ENCODE measurements at regions not wholly inside any gene's neighbourhood (a gene's known extent, or its start where the extent isn't known, plus 50 kb on each side); places are given as distances from the start of the nearest gene placed in this dataset.

GRCh38 chr6:125662296-125662695 is 87.1 kb upstream of the HEY2 start:
- Histone ChIP-seq H3K4me1 (ENCODE audit: control insufficient read depth in 1 of 2, insufficient read depth in 1 of 2, low read depth in 1 of 2, low read length in 1 of 2) (no peaks in the 10 kb centered on the region), H3K27ac (no peak overlapping the region), H3K27me3 (no peaks in the 10 kb centered on the region), H3K9me3 (no peaks in the 10 kb centered on the region), H3K36me3 (no peaks in the 10 kb centered on the region), H3K4me3 (ENCODE audit: low read depth in 1 of 2, low read length in 1 of 2) (no peak overlapping the region)
- no peak for TF ChIP-seq CTCF (IDR thresholded peaks at IDR 0.05)

GRCh38 chr6:125665295-125665814 is 84.1 kb upstream of the HEY2 start:
- no peaks in the 10 kb centered on the region for H3K27me3 ChIP-seq
- no peaks in the 10 kb centered on the region for H3K36me3 ChIP-seq
- no peaks in the 10 kb centered on the region for H3K4me1 ChIP-seq (ENCODE audit: control insufficient read depth in 1 of 2, insufficient read depth in 1 of 2, low read depth in 1 of 2, low read length in 1 of 2)
- TF ChIP-seq CTCF (IDR thresholded peaks at IDR 0.05): no peak
- no peaks in the 10 kb centered on the region for H3K9me3 ChIP-seq
- H3K4me3 ChIP-seq (ENCODE audit: low read depth in 1 of 2, low read length in 1 of 2): no peak overlapping the region
- no peak overlapping the region for H3K27ac ChIP-seq

GRCh38 chr6:125667326-125667725 is 82.1 kb upstream of the HEY2 start:
- Histone ChIP-seq H3K27ac (no peak overlapping the region), H3K27me3 (no peaks in the 10 kb centered on the region), H3K4me3 (ENCODE audit: low read depth in 1 of 2, low read length in 1 of 2) (no peak overlapping the region), H3K36me3 (no peaks in the 10 kb centered on the region), H3K9me3 (no peaks in the 10 kb centered on the region), H3K4me1 (ENCODE audit: control insufficient read depth in 1 of 2, insufficient read depth in 1 of 2, low read depth in 1 of 2, low read length in 1 of 2) (no peaks in the 10 kb centered on the region)
- no peak for TF ChIP-seq CTCF (IDR thresholded peaks at IDR 0.05)

- Histone ChIP-seq H3K36me3 (no peaks in the 10 kb centered on the region), H3K27me3 (no peaks in the 10 kb centered on the region), H3K4me3 (ENCODE audit: low read depth in 1 of 2, low read length in 1 of 2) (no peak overlapping the region), H3K4me1 (ENCODE audit: control insufficient read depth in 1 of 2, insufficient read depth in 1 of 2, low read depth in 1 of 2, low read length in 1 of 2) (no peaks in the 10 kb centered on the region), H3K9me3 (no peaks in the 10 kb centered on the region), H3K27ac (no peak overlapping the region)
- TF ChIP-seq CTCF (IDR thresholded peaks at IDR 0.05): no peak
These were observed 81.4 kb upstream of the HEY2 start for GRCh38 chr6:125668071-125668470.

GRCh38 chr6:125670568-125670967 is 78.9 kb upstream of the HEY2 start:
- H3K27me3 ChIP-seq: no peaks in the 10 kb centered on the region
- TF ChIP-seq CTCF (IDR thresholded peaks at IDR 0.05): no peak
- H3K4me3 ChIP-seq (ENCODE audit: low read depth in 1 of 2, low read length in 1 of 2): no peak overlapping the region
- no peak overlapping the region for H3K27ac ChIP-seq
- H3K36me3 ChIP-seq: no peaks in the 10 kb centered on the region
- H3K4me1 ChIP-seq (ENCODE audit: control insufficient read depth in 1 of 2, insufficient read depth in 1 of 2, low read depth in 1 of 2, low read length in 1 of 2): no peaks in the 10 kb centered on the region
- no peaks in the 10 kb centered on the region for H3K9me3 ChIP-seq

- no peak overlapping the region for H3K4me3 ChIP-seq (ENCODE audit: low read depth in 1 of 2, low read length in 1 of 2)
- H3K4me1 ChIP-seq (ENCODE audit: control insufficient read depth in 1 of 2, insufficient read depth in 1 of 2, low read depth in 1 of 2, low read length in 1 of 2): no peaks in the 10 kb centered on the region
- H3K27me3 ChIP-seq: no peaks in the 10 kb centered on the region
- H3K36me3 ChIP-seq: no peaks in the 10 kb centered on the region
- no peak for TF ChIP-seq CTCF (IDR thresholded peaks at IDR 0.05)
- no peak overlapping the region for H3K27ac ChIP-seq
- no peaks in the 10 kb centered on the region for H3K9me3 ChIP-seq
These were observed 78.1 kb upstream of the HEY2 start for GRCh38 chr6:125671323-125671722.

All from neutrophil (primary cell).